ENCODE measurements at regions not wholly inside any gene's neighbourhood (a gene's known extent, or its start where the extent isn't known, plus 50 kb on each side); places are given as distances from the start of the nearest gene placed in this dataset.

GRCh38 chr15:95799286-95800200 lies 531.0 kb upstream of the NR2F2 start:
- no peak for ATAC-seq
- TF ChIP-seq PPARA (CRISPR knock-in tag; IDR thresholded peaks at IDR 0.05; ENCODE audit: borderline replicate concordance) (no peak), TCF4 (CRISPR knock-in tag; IDR thresholded peaks at IDR 0.05; ENCODE audit: borderline replicate concordance) (no peak), ZNF8 (CRISPR knock-in tag; IDR thresholded peaks at IDR 0.05) (no peak), ZFP30 (CRISPR knock-in tag; IDR thresholded peaks at IDR 0.05) (no peak), CSRNP3 (CRISPR knock-in tag; IDR thresholded peaks at IDR 0.05) (no peak), ZFP3 (CRISPR knock-in tag; IDR thresholded peaks at IDR 0.05) (no peak), ZNF565 (CRISPR knock-in tag; conservative IDR thresholded peaks at IDR 0.05; ENCODE audit: low read depth) (no peak), SNAI2 (CRISPR knock-in tag; IDR thresholded peaks at IDR 0.05) (no peak)
- TF ChIP-seq, protein P1, sequence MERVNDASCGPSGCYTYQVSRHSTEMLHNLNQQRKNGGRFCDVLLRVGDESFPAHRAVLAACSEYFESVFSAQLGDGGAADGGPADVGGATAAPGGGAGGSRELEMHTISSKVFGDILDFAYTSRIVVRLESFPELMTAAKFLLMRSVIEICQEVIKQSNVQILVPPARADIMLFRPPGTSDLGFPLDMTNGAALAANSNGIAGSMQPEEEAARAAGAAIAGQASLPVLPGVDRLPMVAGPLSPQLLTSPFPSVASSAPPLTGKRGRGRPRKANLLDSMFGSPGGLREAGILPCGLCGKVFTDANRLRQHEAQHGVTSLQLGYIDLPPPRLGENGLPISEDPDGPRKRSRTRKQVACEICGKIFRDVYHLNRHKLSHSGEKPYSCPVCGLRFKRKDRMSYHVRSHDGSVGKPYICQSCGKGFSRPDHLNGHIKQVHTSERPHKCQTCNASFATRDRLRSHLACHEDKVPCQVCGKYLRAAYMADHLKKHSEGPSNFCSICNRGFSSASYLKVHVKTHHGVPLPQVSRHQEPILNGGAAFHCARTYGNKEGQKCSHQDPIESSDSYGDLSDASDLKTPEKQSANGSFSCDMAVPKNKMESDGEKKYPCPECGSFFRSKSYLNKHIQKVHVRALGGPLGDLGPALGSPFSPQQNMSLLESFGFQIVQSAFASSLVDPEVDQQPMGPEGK (CRISPR knock-in tag; IDR thresholded peaks at IDR 0.05; ENCODE audit: borderline replicate concordance) = no peak

DNA sequence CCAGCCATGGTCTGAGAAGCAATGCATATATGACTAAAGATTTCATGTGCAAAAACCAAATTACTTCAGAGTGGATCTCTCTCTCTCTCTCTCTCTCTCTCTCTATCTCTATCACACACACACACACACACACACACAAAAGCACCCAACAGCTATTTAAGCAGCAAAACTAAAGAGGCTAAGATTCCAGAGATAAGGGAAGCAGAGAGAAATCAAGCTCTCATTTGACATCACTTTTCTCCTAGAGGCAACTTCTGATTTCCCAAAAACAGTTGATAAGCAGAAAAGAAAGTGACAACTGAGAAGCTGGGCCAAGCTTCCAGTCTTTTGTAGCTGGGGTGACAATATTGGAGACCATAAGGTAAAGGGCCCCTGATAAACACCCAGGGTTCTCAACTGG lies 526.0 kb upstream of the NR2F2 start:
- TF ChIP-seq, protein P1 (CRISPR knock-in tag; IDR thresholded peaks at IDR 0.05; ENCODE audit: borderline replicate concordance) = no peak
- TF ChIP-seq ESRRG (CRISPR knock-in tag; IDR thresholded peaks at IDR 0.05) = no peak
- TF ChIP-seq CSRNP3 (CRISPR knock-in tag; IDR thresholded peaks at IDR 0.05) = no peak
- no peak for TF ChIP-seq PPARA (CRISPR knock-in tag; IDR thresholded peaks at IDR 0.05; ENCODE audit: borderline replicate concordance)
- TF ChIP-seq RARB (CRISPR knock-in tag; IDR thresholded peaks at IDR 0.05) = no peak
- no peak for TF ChIP-seq ISL1 (CRISPR knock-in tag; IDR thresholded peaks at IDR 0.05)
- TF ChIP-seq TOX (CRISPR knock-in tag; IDR thresholded peaks at IDR 0.05; ENCODE audit: borderline replicate concordance) = no peak
- no peak for TF ChIP-seq TCF4 (CRISPR knock-in tag; IDR thresholded peaks at IDR 0.05; ENCODE audit: borderline replicate concordance)
- TF ChIP-seq ZNF565 (CRISPR knock-in tag; conservative IDR thresholded peaks at IDR 0.05; ENCODE audit: low read depth) = no peak
- TF ChIP-seq, protein P2, sequence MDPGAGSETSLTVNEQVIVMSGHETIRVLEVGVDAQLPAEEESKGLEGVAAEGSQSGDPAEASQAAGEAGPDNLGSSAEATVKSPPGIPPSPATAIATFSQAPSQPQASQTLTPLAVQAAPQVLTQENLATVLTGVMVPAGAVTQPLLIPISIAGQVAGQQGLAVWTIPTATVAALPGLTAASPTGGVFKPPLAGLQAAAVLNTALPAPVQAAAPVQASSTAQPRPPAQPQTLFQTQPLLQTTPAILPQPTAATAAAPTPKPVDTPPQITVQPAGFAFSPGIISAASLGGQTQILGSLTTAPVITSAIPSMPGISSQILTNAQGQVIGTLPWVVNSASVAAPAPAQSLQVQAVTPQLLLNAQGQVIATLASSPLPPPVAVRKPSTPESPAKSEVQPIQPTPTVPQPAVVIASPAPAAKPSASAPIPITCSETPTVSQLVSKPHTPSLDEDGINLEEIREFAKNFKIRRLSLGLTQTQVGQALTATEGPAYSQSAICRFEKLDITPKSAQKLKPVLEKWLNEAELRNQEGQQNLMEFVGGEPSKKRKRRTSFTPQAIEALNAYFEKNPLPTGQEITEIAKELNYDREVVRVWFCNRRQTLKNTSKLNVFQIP (CRISPR knock-in tag; IDR thresholded peaks at IDR 0.05; ENCODE audit: borderline replicate concordance, low read depth) = no peak
- no peak for TF ChIP-seq ZFP3 (CRISPR knock-in tag; IDR thresholded peaks at IDR 0.05)
- no peak for TF ChIP-seq ZFP30 (CRISPR knock-in tag; IDR thresholded peaks at IDR 0.05)
- TF ChIP-seq ARNTL (CRISPR knock-in tag; IDR thresholded peaks at IDR 0.05; ENCODE audit: borderline replicate concordance, low read depth) = no peak
- no peak for TF ChIP-seq BACH2 (CRISPR knock-in tag; IDR thresholded peaks at IDR 0.05; ENCODE audit: borderline replicate concordance)
- no peak for TF ChIP-seq TSHZ2 (CRISPR knock-in tag; IDR thresholded peaks at IDR 0.05)
- TF ChIP-seq ZNF8 (CRISPR knock-in tag; IDR thresholded peaks at IDR 0.05) = no peak
- no peak for TF ChIP-seq OSR1 (CRISPR knock-in tag; IDR thresholded peaks at IDR 0.05)
- ATAC-seq = no peak

Measured in SK-N-SH treated with all-trans-retinoic acid at 6 μM for 48 hours (cell line).